Activated T-cell treated with anti-CD3 and anti-CD28 coated beads, Interleukin-2, amount 50 U/mL, for 4 hours (primary cell): ENCODE measurements at regions not wholly inside any gene's neighbourhood (a gene's known extent, or its start where the extent isn't known, plus 50 kb on each side); places are given as distances from the start of the nearest gene placed in this dataset.

Experiments used
- ATAC-seq, 2 donors: fragments of 200-7000 bp; cut with Tn5 transposase; one replicate each; pipeline ENCODE4 v1.10.0; 2021
- DNase-seq: peaks from one replicate; pipeline ENCODE4 v3.0.0-alpha.2; 2020
- H3K27me3 Mint-ChIP-seq: one replicate; pipeline ENCODE4 v1.8.0; 2021; ENCODE audit warnings: low read depth, mixed read lengths
- H3K36me3 Mint-ChIP-seq: one replicate; pipeline ENCODE4 v1.8.0; 2022; ENCODE audit warnings: mixed read lengths; ENCODE audit not compliant: insufficient read depth
- H3K4me1 Mint-ChIP-seq: one replicate; pipeline ENCODE4 v1.8.0; 2021; ENCODE audit warnings: low read depth, mixed read lengths
- H3K4me3 Mint-ChIP-seq: one replicate; pipeline ENCODE4 v1.8.0; 2021; ENCODE audit warnings: mild to moderate bottlenecking, moderate library complexity, mixed read lengths
- H3K9me3 Mint-ChIP-seq: one replicate; pipeline ENCODE4 v1.8.0; 2021; ENCODE audit warnings: mixed read lengths

- ATAC-seq (no peak), DNase-seq (no peak)
- H3K36me3 Mint-ChIP-seq = no peaks in the 10 kb centered on the region
- H3K4me3 Mint-ChIP-seq = no peak overlapping the region
- no peaks in the 10 kb centered on the region for H3K27me3 Mint-ChIP-seq
- H3K4me1 Mint-ChIP-seq = no peaks in the 10 kb centered on the region
- no peaks in the 10 kb centered on the region for H3K9me3 Mint-ChIP-seq
Observed at GRCh38 chr3:14340960-14341708, 61.3 kb upstream of the SLC6A6 start.

GRCh38 chr3:14343338-14344112 is 58.9 kb upstream of the SLC6A6 start:
- no peaks in the 10 kb centered on the region for H3K9me3 Mint-ChIP-seq
- peaks cover 2% of the 10 kb centered on the region for H3K27me3 Mint-ChIP-seq
- no peak for ATAC-seq
- H3K4me1 Mint-ChIP-seq = no peaks in the 10 kb centered on the region
- no peak for DNase-seq
- H3K4me3 Mint-ChIP-seq = no peak overlapping the region
- H3K36me3 Mint-ChIP-seq = no peaks in the 10 kb centered on the region

GRCh38 chr3:14344351-14344750 is 58.1 kb upstream of the SLC6A6 start:
- Mint-ChIP-seq H3K9me3 (no peaks in the 10 kb centered on the region), H3K4me3 (no peak overlapping the region), H3K4me1 (no peaks in the 10 kb centered on the region), H3K36me3 (no peaks in the 10 kb centered on the region), H3K27me3 (peaks cover 2% of the 10 kb centered on the region)
- no peak for DNase-seq
- ATAC-seq = no peak

- no peak for ATAC-seq
- DNase-seq = no peak
- no peaks in the 10 kb centered on the region for H3K36me3 Mint-ChIP-seq
- H3K9me3 Mint-ChIP-seq = no peaks in the 10 kb centered on the region
- no peak overlapping the region for H3K4me3 Mint-ChIP-seq
- H3K27me3 Mint-ChIP-seq = peaks cover 2% of the 10 kb centered on the region
- no peaks in the 10 kb centered on the region for H3K4me1 Mint-ChIP-seq
Observed at GRCh38 chr3:14345496-14346150, 56.8 kb upstream of the SLC6A6 start.

GRCh38 chr3:14346191-14346590 is 56.2 kb upstream of the SLC6A6 start:
- no peak for DNase-seq
- Mint-ChIP-seq H3K36me3 (no peaks in the 10 kb centered on the region), H3K4me1 (no peaks in the 10 kb centered on the region), H3K4me3 (no peak overlapping the region), H3K27me3 (peaks cover 2% of the 10 kb centered on the region), H3K9me3 (no peaks in the 10 kb centered on the region)
- ATAC-seq = no peak

- Mint-ChIP-seq H3K4me1 (no peaks in the 10 kb centered on the region), H3K4me3 (no peak overlapping the region), H3K9me3 (no peaks in the 10 kb centered on the region), H3K36me3 (no peaks in the 10 kb centered on the region), H3K27me3 (peaks cover 2% of the 10 kb centered on the region)
- ATAC-seq (no peak), DNase-seq (no peak)
Observed at GRCh38 chr3:14346642-14347041, 55.8 kb upstream of the SLC6A6 start.

- ATAC-seq = no peak
Observed at GRCh38 chr3:14347110-14347509, 55.3 kb upstream of the SLC6A6 start.

GRCh38 chr3:14351617-14352001 is 50.8 kb upstream of the SLC6A6 start:
- no peaks in the 10 kb centered on the region for H3K36me3 Mint-ChIP-seq
- DNase-seq (no peak), ATAC-seq (no peak)
- H3K27me3 Mint-ChIP-seq = peaks cover 2% of the 10 kb centered on the region
- H3K9me3 Mint-ChIP-seq = no peaks in the 10 kb centered on the region
- H3K4me1 Mint-ChIP-seq = no peaks in the 10 kb centered on the region
- no peak overlapping the region for H3K4me3 Mint-ChIP-seq

More at GRCh38 chr3:14347110-14347509, 55.3 kb upstream of the SLC6A6 start:
- Mint-ChIP-seq H3K27me3 (peaks cover 2% of the 10 kb centered on the region), H3K4me1 (no peaks in the 10 kb centered on the region), H3K4me3 (no peak overlapping the region), H3K36me3 (no peaks in the 10 kb centered on the region), H3K9me3 (no peaks in the 10 kb centered on the region)
- DNase-seq = no peak

GRCh38 chr3:14352002-14352627 is 50.3 kb upstream of the SLC6A6 start:
- DNase-seq (no peak), ATAC-seq (no peak)
- H3K36me3 Mint-ChIP-seq = no peaks in the 10 kb centered on the region
- no peaks in the 10 kb centered on the region for H3K9me3 Mint-ChIP-seq
- no peak overlapping the region for H3K4me3 Mint-ChIP-seq
- no peaks in the 10 kb centered on the region for H3K4me1 Mint-ChIP-seq
- H3K27me3 Mint-ChIP-seq = no peaks in the 10 kb centered on the region
